Glomerular visceral epithelial cell (primary cell): ENCODE measurements at regions not wholly inside any gene's neighbourhood (a gene's known extent, or its start where the extent isn't known, plus 50 kb on each side); places are given as distances from the start of the nearest gene placed in this dataset.

Experiments
- DNase-seq: peaks from one replicate; pipeline ENCODE4 v3.0.0-alpha.2; 2016; ENCODE audit errors: extremely low spot score

DNA sequence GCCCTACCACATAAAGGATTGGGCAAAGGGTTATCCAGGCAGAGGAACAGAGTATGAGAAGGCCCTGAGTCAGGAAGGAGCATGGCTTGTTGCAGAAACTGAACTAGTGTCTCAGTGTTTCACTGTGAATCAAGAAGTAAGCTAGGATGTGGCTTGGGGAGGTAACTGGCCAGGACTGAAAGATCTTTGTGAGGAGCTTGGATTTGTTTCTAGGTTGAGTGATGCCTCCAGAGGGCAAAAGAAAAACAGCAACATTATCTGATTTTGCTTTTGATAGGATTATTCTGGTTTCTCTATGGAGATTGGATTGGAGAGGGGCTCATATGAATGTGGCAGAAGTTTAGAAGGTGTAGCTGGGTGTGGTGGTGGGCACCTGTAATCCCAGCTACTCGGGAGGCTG is 137.9 kb upstream of the HDAC9 start:
- DNase-seq = peak; percentile 25

DNA sequence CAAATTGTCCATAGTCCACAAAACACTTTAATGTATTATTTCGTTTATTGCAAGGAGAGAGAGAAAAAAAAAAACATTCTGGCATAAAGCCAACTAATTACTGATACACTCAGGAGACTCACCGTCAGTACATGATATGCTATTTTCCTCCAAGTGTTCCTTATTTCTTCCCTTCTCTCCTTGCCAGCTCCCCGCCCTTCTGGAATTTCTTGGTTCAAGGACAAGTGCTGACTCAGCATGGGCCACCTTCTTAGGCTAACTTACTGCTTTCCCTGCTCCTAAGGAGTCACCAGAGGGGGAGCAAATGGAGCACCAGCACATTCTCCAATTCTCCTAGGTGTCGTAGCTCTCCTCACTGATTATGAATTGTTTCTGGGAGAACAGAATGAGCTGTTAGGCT is 133.8 kb upstream of the HDAC9 start:
- peak; percentile 2 for DNase-seq

DNA sequence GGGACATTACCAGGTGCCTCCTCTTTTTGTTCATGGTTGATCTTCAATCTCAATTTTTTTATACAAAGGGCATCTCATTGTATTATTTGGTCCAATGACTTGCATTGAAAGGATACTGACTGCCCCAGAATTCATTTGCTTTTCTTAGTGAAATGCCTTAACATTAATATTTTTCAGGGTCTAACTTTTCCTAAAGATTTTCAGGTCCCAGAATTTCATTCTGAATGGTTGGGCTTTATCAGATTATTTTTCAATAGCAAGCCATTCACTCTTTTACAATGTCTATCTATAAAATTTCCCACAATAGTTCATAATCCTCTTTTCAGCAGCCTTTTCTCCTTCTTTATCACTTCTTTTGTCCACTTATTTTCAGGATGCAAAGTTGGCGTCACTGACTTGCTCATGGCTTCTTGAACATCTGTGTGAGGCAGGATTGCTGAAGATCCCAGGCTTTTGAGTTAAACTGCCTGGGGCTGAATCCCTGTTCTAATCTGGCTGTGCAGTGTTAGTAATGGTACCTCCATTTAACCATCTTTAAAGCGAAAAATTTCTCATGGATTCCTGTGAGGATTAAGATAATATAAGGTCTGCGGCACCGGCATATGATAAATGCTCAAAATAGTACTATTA is 131.7 kb upstream of the HDAC9 start:
- no peak for DNase-seq

DNA sequence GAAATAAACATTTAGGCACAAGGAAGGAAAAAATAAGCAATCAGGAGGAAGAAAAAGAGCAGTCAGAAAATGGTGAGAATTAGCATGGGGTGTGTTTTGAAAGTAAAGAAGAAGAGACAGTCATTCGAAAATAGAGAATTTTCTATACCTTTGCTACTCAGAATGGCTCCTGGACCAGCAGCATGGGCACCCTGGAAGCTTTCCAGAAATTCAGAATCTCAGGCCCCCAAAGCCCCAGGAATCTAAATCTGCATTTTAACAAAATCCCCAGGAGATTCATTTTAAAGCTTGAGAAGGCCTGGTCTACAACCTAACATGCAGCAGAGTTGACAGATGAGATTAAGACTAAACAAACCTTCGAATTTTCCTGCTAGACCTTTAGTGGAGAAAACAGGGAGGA is 131.2 kb upstream of the HDAC9 start:
- DNase-seq = no peak

DNA sequence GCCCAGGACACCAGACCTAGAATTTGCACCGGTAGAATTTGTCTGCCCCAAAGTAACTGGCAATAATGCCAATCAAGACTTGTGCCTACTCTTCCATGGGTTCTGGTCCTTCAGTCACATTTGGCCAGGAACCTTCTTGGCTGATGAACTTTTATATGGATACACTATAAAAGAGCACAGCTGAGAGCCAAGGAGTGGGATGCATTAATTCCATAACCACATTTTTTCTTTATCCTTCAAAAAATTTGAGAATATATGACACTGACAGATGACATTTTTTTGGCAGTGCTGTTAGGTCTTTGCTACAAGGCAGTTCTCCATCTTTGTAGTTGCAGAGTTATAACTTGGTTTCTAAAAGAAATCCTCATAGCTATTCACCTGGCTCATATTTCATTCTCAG is 129.2 kb upstream of the HDAC9 start:
- no peak for DNase-seq

DNA sequence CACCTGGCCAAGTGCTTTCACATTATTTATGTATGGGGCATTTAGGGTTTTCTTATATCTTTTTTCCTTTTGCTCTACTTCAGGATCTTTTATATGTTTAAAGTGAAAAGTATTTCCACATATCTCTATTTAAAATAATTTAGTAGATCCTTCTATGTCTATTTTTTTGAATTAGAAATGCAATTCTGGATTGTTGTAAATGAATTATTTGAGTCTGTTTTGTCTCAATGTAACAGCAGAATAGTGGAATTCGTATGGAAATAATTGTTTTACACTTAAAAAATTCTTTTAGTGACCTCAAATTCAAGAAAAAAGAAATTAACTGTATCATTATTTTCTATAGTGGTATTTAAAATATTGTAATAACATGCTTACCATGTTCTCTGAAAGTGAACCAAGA is 126.5 kb upstream of the HDAC9 start:
- DNase-seq = no peak

DNA sequence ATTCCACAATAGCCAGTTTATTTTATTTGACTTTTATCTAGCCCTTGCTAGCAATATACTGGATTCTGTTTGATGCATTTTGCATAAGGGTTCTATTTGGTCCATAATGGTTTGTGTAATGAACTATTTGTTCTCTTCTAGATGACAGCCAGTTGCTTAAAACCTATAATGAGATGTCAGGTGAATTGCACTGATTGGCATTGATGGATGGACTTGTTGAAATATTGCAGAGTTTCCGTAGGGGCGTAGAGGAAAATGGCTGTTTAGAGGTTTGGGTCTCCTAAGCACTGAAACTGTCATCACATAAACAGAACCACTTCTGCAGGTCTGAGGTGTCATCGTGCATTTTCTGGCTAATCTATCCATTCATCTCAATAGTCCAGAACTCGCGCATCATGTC is 124.9 kb upstream of the HDAC9 start:
- DNase-seq = no peak

DNA sequence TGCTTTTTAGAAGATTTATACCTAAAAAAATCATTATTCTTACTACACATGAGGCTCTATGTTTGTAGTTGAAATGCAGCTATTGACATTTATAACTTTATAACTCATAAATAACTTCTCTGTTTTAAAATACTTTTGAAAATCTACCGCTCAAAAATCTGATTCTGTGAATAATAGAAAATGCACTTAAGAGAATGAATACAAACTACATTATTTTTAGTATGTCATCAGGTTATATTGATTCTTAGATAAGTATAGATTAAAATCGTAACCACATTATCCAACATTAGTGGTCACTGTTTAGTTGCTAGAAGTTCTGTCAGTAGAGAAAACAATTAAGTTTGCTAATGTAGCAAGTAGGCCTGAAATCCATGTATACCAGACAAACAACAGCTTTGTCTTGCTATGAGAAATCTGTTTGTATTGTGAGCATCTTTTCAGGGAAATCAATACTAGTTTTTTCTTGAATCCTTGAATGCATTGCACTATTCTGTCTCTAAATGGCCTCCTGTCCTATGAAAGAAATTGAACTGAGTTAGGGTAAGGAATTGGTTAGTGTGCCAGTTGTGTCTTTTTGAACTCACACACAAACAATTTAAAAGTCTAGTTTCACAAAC is 116.5 kb upstream of the HDAC9 start:
- no peak for DNase-seq

DNA sequence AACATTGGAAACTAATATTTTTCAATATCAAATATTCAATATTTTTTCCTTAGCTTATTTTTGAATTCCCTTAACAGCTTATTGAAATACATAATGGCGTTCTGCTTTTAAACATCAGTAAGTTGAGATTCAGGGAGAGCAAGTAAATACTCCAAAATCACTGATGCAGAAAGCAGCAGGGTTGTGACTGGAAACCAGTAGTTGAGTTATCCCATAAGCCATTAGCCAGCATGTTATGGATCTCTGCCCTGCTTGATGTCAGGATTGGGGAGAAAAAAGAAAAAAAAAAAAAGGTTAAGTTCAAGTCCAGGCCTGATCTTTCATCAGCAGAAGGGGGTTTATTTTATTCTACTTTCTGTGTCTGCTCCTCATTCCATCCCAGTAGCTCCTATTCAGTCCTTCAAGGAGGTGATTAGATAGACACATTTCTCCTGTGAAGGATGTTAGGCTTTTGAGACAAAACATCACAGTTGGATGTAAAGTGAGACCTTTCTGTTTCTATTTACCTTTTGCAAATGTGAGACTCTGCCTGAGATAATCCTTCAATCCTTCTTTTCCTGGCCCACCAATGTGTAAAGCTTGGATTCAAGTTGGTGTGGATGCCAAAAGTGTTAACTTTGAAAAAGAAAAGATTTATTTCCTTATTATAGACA is 110.9 kb upstream of the HDAC9 start:
- peak; percentile 29 for DNase-seq

DNA sequence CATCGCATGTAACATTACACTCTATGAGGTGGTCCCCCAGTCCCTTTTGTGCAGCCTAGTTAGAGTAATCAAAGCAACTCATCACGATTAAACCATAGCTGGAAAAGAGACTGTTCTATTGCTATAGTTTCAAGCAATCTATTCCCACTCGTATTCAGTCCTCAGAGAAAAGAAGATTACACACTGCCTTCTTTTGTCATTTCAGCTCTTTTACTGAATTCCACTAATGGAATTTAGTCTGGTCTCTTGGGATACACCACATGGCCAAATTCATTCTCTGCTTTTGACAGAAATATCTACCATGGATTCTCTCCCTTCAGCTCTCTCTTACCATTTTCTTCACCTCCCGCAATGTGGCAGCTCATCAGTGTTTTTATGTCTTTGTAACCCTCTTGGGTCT is 108.9 kb upstream of the HDAC9 start:
- DNase-seq = no peak

DNA sequence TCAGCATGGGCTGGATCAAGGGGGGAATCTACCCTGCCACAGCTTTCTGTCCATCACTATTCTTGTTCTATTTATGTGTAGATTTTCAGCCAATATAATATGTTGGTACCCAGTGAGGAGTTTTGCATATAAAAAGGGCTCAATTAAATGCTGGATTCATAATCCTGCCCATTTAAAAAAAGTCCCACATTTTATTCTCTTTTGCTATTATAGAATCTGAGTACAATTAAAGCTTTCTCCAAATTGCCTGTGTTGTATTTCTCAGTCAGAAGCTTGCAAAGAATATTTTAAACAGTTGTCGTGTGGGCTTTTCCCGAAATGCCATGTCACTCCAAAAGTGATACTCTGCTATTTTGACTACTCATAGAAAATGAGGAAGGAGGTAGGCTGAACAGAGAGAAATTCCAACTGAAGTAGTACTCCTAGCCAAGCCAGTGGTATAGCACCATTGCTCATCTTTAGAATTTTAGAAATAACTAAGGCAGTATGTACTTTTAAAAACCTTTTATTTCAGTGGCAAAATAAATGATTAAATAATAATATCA is 108.3 kb upstream of the HDAC9 start:
- DNase-seq = no peak

DNA sequence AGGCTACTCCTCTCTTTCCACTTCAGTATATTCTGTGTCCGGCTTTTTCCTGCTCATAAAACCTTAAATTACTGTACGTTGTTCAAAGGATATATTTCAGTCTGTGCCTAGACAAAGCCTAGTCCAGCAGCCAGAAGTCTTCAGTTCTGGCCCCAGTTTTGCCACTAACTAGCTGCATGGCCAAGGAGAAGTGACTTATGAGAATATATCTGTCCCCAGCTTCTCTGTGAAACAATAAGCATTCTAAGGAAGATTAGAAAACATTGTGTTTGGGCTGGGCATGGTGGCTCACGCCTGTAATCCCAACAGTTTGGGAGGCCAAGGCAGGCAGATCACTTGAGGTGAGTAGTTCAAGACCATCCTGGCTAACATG is 105.0 kb upstream of the HDAC9 start:
- no peak for DNase-seq

DNA sequence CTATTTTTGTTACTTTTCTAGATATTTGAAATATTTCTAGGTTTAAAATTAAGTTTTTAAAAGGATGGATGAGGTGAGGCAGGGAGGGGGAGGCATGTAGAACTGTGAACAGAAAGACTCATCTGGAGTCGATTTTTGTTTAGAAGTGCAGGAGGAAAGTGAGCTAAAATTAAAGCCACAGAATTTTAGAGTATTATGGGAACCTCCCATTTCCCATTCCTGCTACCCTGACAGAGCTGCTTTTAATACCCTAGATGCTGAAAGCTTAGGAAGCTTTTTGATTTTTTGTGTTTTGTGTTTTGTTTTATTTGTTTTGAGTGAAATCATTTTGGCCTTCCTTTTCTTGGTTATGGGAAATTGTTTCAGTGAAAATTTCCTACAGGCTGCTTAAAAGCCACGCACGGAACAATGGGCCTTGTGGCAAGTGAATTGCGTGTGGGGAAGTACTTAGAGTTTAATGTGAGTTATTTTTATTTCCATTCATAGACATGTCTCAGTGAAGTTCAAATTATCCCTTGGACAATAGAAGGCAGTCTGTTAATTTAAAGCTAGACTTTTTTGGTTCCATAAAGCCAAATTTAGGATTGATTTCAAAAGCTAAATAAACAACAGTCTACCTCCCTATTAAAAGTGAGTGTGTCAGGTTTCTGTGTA is 102.0 kb upstream of the HDAC9 start:
- no peak for DNase-seq

DNA sequence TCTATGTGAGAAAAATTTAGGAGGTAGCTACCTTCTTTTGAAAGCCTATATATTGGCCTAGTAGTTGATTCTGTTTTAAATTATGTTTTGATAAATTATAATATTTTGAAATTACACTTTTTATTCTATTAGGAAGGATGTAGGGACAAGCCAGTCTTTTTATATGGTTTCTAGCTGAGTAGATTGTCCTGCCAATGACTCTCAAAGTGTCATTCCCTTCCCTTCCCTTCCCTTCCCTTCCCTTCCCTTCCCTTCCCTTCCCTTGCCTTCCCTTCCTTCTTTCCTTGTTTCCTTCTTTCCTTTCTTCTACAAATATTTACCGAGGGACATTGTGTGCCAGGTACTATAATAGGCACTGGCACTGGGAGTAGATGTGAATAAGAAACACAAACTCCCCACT is 99.7 kb upstream of the HDAC9 start:
- DNase-seq = no peak

DNA sequence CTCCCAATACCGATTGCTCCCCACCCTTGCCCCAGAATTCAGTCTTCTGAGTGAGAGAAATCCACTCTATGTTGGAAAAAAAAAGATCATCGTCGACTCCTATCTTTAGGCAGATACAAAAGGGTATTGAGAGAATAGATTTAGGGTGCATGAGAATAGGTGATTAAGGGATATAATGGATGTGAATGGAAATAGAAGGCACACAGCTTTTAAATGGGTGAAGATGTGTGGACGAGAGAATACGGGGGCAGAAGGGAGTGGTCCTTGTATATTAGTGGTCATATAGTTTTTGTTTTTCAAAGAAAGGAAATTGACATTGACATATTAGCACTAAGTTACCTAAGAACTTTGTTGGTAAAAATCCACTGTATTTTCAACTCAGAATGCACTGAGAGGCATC is 98.6 kb upstream of the HDAC9 start:
- no peak for DNase-seq

DNA sequence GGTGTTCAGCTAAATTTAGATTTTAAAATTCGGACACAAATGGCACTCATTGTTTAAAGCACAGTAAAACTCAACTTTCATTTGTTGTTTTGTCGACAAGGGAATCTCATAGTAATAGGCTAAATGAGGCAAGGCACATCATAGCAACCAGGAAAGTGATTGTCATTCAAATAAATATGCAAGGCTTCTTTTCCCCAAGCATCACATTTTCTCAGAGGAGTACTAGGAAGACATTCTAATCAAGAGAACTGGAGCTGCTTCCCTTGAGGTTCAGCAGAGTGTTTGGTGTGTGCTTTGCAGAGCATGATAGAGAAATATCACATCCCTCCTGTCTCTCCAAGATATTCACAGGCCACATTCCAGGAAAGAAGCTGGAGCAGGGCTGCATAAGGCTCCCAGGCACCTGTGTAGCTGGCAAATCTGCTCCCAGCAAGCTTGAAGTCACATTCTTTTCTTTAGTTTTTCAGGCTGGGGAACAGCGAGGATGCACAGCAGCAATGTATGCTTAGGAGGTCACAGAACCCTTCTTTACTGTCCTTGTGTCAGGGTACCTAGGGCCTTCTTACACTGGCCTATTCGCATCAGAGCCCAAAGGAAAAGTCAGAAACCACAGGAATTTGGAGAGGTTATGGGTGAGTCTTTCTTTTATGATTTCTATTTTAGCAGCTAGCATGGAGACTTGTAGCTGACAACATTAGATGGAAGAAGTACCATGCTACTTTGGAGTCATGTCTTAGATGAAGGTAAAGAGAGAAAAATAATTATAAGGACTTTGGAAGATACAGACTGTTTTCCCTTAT is 95.9 kb upstream of the HDAC9 start:
- peak; percentile 31 for DNase-seq

DNA sequence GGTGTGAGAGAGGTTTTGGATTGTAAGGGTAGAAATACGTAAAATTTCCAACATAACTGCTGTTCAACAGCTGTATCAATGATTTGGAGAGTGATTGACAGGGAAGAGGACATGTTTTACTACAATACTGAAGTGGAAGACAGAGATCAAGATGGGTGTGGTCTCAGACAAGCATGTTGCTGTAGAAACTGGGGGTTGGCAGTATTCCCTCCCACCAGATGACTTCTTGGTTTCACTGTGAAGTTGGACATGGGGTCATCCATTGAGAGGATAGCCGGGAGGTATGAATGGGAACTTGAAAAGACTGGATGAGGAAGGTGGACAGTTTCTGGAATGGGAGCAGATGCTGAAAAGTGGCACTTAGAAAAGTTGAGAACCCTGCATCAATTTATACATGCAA is 95.3 kb upstream of the HDAC9 start:
- no peak for DNase-seq

DNA sequence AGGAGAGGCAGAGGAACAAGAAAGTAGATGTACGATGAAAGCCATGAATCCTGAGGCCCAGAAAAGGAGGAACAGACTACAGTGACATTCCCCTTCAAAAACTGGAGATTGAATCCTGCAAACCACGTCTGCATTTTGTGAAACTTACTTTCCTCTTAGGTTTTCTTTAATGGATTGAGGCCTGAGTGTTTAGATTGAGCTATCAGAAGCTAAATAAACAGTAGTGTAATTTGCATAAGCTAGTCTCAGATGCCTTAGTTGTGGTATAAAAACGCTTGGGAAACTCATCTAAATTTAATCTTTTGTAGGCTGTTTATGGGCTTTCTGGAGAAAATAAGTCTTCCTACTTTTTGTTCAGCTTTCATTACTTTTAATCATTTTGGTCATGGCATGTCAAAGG is 94.8 kb upstream of the HDAC9 start:
- no peak for DNase-seq

DNA sequence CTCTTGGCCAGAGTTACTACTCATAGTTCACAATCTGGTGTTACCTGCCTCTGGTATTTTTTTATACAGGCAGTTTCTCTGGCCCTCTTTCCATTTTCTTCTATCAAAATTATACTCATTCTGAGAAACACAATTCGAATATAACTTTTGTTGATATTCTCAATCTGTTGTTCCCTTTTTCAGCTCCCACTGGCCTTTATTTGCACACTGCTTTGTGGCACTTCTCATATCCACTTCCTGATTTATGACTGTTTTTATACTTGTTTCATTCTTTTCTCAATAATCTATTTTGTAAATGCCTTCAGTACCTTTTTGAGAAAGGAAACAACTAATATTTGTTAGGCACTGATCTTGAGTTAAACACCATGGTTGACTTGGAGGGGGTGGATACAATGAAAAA is 93.8 kb upstream of the HDAC9 start:
- no peak for DNase-seq

DNA sequence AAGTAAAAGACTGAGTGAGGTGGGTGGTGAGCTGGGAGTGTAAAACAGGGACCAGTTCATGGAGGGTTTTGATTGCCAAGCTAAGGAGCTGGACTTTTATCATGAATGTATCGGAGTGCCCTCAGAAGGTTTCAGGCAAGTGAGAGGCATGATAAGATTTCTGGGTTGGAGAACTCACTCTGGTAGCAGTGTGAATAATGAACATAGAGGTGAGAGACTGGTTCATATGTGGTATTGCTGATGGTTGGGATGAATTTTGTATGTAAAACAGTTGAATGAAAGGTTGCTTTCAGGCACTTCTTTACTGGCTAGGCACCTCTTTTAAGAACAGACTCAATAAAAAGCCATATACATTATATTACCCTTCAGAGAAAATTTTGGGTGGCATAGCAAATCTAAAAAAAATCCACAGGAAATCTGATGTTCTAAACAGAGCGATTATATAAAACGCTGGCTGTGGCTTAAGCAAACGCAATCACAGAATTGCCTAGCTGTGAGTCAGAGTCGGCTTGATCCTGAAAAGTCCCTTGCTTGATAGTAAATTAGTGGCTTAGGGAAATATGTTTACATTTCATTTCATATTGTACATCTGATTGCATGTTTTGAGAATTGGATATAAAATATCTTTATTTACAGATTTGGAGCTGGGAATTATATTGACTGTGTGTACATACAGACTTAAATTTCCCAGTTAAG is 92.9 kb upstream of the HDAC9 start:
- DNase-seq = peak; percentile 27

DNA sequence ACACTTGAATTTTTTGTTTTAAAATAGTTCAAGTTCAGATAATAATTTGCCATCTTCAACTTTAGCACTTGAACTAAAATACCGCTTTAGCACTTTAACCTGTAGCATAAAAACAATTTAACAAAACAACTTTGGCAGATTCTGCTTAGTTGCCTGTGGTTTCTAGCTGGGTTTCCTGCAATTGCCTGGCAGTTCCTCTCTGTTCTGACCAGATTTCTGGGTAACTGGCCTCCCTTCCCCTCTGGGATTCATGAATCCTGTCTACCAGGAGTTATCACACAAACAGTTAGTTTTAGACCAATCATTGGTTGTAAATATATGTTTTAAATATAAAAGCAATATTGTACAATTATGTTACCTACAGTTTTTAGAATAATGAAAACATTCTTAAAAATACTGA is 89.8 kb upstream of the HDAC9 start:
- no peak for DNase-seq
